ENCODE measurements at regions not wholly inside any gene's neighbourhood (a gene's known extent, or its start where the extent isn't known, plus 50 kb on each side); places are given as distances from the start of the nearest gene placed in this dataset.
A peak's percentile ranks its signal among the peaks of the same experiment; 100 is the strongest.
"Not testable (repeated sequence)": the region's sequence is repeated elsewhere in the genome, so short reads cannot be mapped to it uniquely, and the experiment has no call there.

DNA sequence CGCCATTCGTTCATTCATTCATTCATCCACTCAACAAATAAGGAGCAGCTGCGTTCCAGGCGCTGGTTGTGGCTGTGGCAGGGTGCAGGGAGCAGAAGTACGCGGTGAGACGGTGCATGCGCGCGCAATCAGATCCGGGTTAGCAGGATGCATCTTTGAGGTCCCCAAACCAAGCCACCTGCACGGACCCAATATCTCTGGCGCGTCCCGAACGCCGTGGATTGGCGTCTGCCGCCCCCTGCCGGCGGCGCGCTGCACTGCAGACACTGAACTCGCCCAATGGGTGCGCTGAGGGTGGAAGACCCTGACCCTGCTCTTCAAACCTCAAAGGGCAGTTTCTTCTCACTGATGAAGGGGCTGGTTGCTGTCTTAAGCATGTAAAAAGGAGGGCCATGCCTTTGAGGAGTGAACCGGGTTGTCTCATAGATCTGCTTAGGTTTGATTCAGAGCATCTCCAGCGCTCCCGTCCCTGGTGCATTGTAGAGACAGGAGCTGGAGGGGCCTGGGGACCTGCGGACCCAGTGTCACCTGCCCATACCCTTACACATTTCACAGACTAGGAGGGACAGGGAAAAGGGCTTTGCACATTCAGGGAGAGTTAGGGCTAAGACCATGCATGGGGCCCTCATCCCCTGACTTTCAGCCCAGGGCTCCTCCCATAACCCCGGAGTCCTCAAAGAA, 102.5 kb downstream of the RAMP3 start:
- DNase-seq (ENCODE audit: low read depth): peak; percentile 35
- no peak overlapping the region for H3K4me3 ChIP-seq (replicated peaks; ENCODE audit: low read depth, low read length)
- TF ChIP-seq, protein P1, sequence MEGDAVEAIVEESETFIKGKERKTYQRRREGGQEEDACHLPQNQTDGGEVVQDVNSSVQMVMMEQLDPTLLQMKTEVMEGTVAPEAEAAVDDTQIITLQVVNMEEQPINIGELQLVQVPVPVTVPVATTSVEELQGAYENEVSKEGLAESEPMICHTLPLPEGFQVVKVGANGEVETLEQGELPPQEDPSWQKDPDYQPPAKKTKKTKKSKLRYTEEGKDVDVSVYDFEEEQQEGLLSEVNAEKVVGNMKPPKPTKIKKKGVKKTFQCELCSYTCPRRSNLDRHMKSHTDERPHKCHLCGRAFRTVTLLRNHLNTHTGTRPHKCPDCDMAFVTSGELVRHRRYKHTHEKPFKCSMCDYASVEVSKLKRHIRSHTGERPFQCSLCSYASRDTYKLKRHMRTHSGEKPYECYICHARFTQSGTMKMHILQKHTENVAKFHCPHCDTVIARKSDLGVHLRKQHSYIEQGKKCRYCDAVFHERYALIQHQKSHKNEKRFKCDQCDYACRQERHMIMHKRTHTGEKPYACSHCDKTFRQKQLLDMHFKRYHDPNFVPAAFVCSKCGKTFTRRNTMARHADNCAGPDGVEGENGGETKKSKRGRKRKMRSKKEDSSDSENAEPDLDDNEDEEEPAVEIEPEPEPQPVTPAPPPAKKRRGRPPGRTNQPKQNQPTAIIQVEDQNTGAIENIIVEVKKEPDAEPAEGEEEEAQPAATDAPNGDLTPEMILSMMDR (IDR thresholded peaks at IDR 0.05; ENCODE audit: low read length, missing control alignments): peak; percentile 98

DNA sequence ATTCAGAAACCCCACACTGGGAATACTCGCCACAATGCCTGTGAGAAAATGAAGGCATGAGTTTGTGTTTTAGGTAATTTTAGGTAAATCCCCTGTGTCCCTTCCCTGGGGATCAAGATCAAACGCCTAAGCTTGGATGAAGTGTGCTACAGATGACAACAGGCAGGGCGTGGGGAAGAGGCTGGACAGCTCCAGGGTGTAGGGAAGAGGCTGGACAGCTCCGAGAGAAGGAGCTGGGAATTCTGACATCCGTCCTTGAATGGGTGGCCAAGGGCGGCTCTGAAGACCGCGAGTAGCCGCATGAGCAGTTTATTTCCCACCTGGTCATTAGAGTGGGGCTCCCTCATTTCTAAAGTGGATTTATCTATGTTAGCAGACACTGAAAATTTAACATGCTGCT, 109.7 kb downstream of the RAMP3 start:
- DNase-seq (ENCODE audit: low read depth): peak; percentile 3
- TF ChIP-seq, protein P1 (IDR thresholded peaks at IDR 0.05; ENCODE audit: low read length, missing control alignments): no peak
- no peak overlapping the region for H3K4me3 ChIP-seq (replicated peaks; ENCODE audit: low read depth, low read length)

DNA sequence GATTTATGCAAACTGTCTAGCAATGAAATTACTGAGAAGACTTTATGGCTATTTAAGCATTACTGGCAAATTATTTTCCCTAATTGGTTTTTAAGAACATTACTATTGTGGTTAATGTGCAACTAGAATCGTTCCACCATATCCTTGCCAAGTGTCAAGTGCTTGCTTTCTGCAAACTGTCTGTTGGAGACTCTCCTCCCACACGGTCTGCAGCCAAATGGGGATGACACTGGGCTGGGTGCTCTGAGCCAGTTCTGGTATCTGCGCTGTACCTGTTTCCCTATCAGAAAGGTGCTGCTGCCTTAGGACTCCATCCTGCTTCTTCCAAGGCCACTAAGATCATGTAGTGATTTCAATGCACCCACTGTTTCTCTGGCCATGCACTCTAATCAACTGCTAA, 110.4 kb downstream of the RAMP3 start:
- H3K4me3 ChIP-seq (replicated peaks; ENCODE audit: low read depth, low read length): no peak overlapping the region
- DNase-seq (ENCODE audit: low read depth): no peak
- TF ChIP-seq, protein P1 (IDR thresholded peaks at IDR 0.05; ENCODE audit: low read length, missing control alignments): no peak

DNA sequence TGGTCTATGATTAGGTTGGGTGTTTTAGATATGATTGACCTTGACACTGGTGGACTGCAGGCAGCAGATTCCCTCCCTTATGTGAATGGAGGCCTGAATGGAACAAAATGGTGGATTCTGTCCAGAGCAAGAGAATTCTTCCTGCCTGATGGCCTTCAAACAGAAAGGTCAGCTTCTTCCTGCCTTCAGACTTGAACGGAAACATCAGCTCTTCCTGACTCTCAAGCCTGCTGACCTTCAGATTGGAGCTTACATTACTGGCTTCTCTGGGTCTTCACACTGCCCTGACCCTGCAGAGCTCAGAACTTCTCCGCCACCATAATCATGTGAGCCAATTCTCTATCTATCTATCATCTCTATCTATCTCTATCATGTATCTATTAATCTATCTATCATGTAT, 111.6 kb downstream of the RAMP3 start:
- DNase-seq (ENCODE audit: low read depth): no peak
- TF ChIP-seq, protein P1 (IDR thresholded peaks at IDR 0.05; ENCODE audit: low read length, missing control alignments): no peak
- H3K4me3 ChIP-seq (replicated peaks; ENCODE audit: low read depth, low read length): no peak overlapping the region

DNA sequence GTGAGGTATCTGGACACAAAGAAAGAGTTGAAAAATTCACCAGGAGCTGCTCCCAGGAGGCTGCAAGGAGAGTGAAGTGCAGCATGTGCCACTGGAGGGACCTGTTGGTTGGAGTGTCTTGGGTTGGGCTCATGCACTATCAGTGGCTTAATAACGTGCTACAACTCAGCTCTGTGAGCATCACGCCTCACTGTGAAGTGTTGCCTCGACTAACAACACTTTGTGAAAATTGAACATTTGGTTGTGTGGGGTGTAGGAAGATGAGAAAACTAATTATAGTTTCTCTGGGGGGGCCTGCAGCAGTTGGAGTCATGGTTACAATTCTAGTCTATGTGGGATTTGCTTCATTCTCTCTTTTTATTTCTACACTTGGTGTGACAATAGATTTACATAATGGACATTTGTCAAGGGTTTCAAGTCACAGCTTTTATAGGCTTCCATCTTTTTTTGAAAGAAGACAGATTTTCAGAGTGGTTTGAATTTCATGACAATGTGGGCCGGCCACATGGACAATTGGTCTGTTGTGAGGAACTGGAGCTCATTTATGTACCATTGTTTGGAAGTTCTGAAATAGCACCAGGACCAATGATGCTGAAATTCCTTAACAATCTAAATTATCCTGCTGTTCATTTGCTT, 121.3 kb downstream of the RAMP3 start:
- TF ChIP-seq, protein P1 (IDR thresholded peaks at IDR 0.05; ENCODE audit: low read length, missing control alignments): no peak

DNA sequence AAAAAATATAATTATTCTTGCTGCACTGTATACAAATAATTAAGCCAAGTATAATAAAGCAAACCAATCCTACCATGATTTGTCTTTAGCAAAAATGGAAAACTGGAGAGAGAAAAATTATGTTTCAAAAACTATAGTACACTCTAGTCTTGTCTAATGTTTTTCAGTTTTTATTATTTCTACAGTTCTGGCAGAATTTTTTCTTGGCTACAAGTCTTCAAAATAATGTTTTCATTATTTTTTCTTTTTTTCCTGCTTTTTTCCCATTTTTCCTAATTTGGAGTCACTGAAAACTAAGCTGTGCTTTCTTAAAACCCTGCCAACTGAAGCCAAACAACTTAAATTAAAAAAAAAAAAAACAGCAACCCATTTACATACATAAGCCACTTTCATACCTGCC, 132.0 kb downstream of the RAMP3 start:
- DNase-seq (ENCODE audit: low read depth): not testable (repeated sequence)

More for the DNA sequence above, 121.3 kb downstream of the RAMP3 start:
- DNase-seq (ENCODE audit: low read depth): no peak
- H3K4me3 ChIP-seq (replicated peaks; ENCODE audit: low read depth, low read length): no peak overlapping the region

DNA sequence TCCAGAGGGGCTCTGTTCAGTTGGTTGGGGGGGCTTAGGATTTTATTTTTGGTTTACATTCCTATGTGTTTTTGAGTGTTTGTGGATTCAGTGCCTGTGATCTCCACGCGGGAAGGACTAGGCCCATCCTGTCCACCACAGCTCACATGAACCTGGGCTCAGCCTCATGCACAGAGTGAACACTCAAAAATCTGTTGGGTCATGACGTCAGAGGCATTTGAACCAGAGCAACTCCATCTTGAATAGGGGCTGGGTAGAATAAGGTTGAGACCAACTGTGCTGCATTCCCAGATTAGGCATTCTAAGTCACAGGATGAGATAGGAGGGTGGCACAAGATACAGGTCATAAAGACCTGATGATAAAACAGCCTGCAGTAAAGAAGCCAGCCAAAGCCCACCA, 133.3 kb downstream of the RAMP3 start:
- DNase-seq (ENCODE audit: low read depth): no peak
- TF ChIP-seq, protein P1 (IDR thresholded peaks at IDR 0.05; ENCODE audit: low read length, missing control alignments): no peak
- H3K4me3 ChIP-seq (replicated peaks; ENCODE audit: low read depth, low read length): no peak overlapping the region

More for the DNA sequence above, 132.0 kb downstream of the RAMP3 start:
- H3K4me3 ChIP-seq (replicated peaks; ENCODE audit: low read depth, low read length): not testable (repeated sequence)
